Uterus (tissue), 2 donors: ENCODE measurements at regions not wholly inside any gene's neighbourhood (a gene's known extent, or its start where the extent isn't known, plus 50 kb on each side); places are given as distances from the start of the nearest gene placed in this dataset.

Source experiments
- CTCF ChIP-seq, 4 experiments: fragments of 200-600 bp in 2 of 4; fragments of 450-650 bp in 2 of 4; sonication (generic) in 2 of 4; IDR thresholded peaks; one replicate each; pipeline ENCODE4 v1.5.1; 2016 to 2019; ENCODE audit warnings: antibody characterized with exemption in 4 of 4, mild to moderate bottlenecking in 2 of 4, moderate library complexity in 1 of 4
- POLR2A ChIP-seq, 2 donors: fragments of 450-650 bp; IDR thresholded peaks; one replicate each; pipeline ENCODE4 v1.6.1; 2016; ENCODE audit warnings: antibody characterized with exemption in 2 of 2, mild to moderate bottlenecking in 1 of 2, moderate library complexity in 1 of 2

- TF ChIP-seq POLR2A (IDR thresholded peaks at IDR 0.05) (no peak), CTCF (IDR thresholded peaks at IDR 0.05) (no peak)
Measured at GRCh38 chr14:30240018-30240417, 312.4 kb upstream of the PRKD1 start.
